HG02610 (cell line): ENCODE measurements at regions not wholly inside any gene's neighbourhood (a gene's known extent, or its start where the extent isn't known, plus 50 kb on each side); places are given as distances from the start of the nearest gene placed in this dataset.
"Not testable (repeated sequence)": the region's sequence is repeated elsewhere in the genome, so short reads cannot be mapped to it uniquely, and the experiment has no call there.

Experiments used
- ATAC-seq: cut with Tn5 transposase; IDR thresholded peaks from one replicate; pipeline ENCODE4 v1.9.1; 2021; ENCODE audit warnings: mild to moderate bottlenecking, moderate library complexity; ENCODE audit not compliant: unreplicated experiment

GRCh38 chr14:77985211-77985615 is 185.0 kb upstream of the NRXN3 start:
- no peak for ATAC-seq

GRCh38 chr14:77986773-77987172 is 183.4 kb upstream of the NRXN3 start:
- no peak for ATAC-seq

GRCh38 chr14:77988096-77988870 is 181.9 kb upstream of the NRXN3 start:
- no peak for ATAC-seq

- ATAC-seq: no peak
Measured at GRCh38 chr14:77988970-77989369, 181.2 kb upstream of the NRXN3 start.

GRCh38 chr14:77989441-77989991 is 180.7 kb upstream of the NRXN3 start:
- no peak for ATAC-seq

- ATAC-seq: no peak
Measured at GRCh38 chr14:77990337-77990736, 179.8 kb upstream of the NRXN3 start.

GRCh38 chr14:77991128-77991772 is 178.9 kb upstream of the NRXN3 start:
- ATAC-seq: no peak

- peak; percentile 98 for ATAC-seq
Measured at GRCh38 chr14:78005325-78005724, 164.8 kb upstream of the NRXN3 start.

- peak; percentile 44 for ATAC-seq
Measured at GRCh38 chr14:78007160-78007559, 163.0 kb upstream of the NRXN3 start.

GRCh38 chr14:78010688-78011087 is 159.5 kb upstream of the NRXN3 start:
- no peak for ATAC-seq

- ATAC-seq: not testable (repeated sequence)
Measured at GRCh38 chr14:78013911-78014310, 156.3 kb upstream of the NRXN3 start.

- ATAC-seq: no peak
Measured at GRCh38 chr14:78016532-78016931, 153.6 kb upstream of the NRXN3 start.

GRCh38 chr14:78018283-78018682 is 151.9 kb upstream of the NRXN3 start:
- no peak for ATAC-seq

GRCh38 chr14:78022059-78022458 is 148.1 kb upstream of the NRXN3 start:
- peak; percentile 64 for ATAC-seq

- no peak for ATAC-seq
Measured at GRCh38 chr14:78023112-78023511, 147.1 kb upstream of the NRXN3 start.

- no peak for ATAC-seq
Measured at GRCh38 chr14:78028471-78028870, 141.7 kb upstream of the NRXN3 start.

GRCh38 chr14:78029601-78030372 is 140.4 kb upstream of the NRXN3 start:
- no peak for ATAC-seq

- no peak for ATAC-seq
Measured at GRCh38 chr14:78043349-78043748, 126.8 kb upstream of the NRXN3 start.

- no peak for ATAC-seq
Measured at GRCh38 chr14:78048120-78048519, 122.1 kb upstream of the NRXN3 start.

GRCh38 chr14:78056890-78057289 is 113.3 kb upstream of the NRXN3 start:
- not testable (repeated sequence) for ATAC-seq

GRCh38 chr14:78070344-78070743 is 99.8 kb upstream of the NRXN3 start:
- ATAC-seq: no peak
